Loucy (cell line): ENCODE measurements at regions not wholly inside any gene's neighbourhood (a gene's known extent, or its start where the extent isn't known, plus 50 kb on each side); places are given as distances from the start of the nearest gene placed in this dataset.

Experiments
- H2AFZ ChIP-seq: fragments of 200-600 bp; sonication (generic); 2 replicates; pipeline ENCODE4 v1.6.0; 2016; ENCODE audit warnings: antibody characterized with exemption, mild to moderate bottlenecking, low read length, moderate library complexity
- H3F3A ChIP-seq: fragments of 200-600 bp; 2 replicates; pipeline ENCODE4 v1.6.0; 2016; ENCODE audit warnings: antibody characterized with exemption, low read depth, mild to moderate bottlenecking
- H3K27me3 ChIP-seq: fragments of 200-600 bp; sonication (generic); 2 replicates; pipeline ENCODE4 v1.6.1; 2014; ENCODE audit warnings: low read length, mild to moderate bottlenecking; ENCODE audit not compliant: insufficient read depth, poor library complexity, severe bottlenecking
- H3K36me3 ChIP-seq: fragments of 200-600 bp; sonication (generic); 2 replicates; pipeline ENCODE4 v1.6.1; 2016; ENCODE audit warnings: low read length; ENCODE audit not compliant: insufficient read depth
- H3K4me1 ChIP-seq: fragments of 200-600 bp; sonication (generic); 2 replicates; pipeline ENCODE4 v1.5.1; 2014; ENCODE audit warnings: low read length, mild to moderate bottlenecking; ENCODE audit not compliant: insufficient read depth, poor library complexity, severe bottlenecking
- H3K4me2 ChIP-seq: fragments of 200-600 bp; sonication (generic); 2 replicates; pipeline ENCODE4 v1.6.0; 2014; ENCODE audit warnings: antibody characterized with exemption, low read length, low read depth, mild to moderate bottlenecking; ENCODE audit not compliant: poor library complexity, severe bottlenecking
- H3K4me3 ChIP-seq: fragments of 200-600 bp; sonication (generic); 2 replicates; pipeline ENCODE4 v1.5.1; 2014; ENCODE audit warnings: low read length, mild to moderate bottlenecking, mixed read lengths; ENCODE audit not compliant: poor library complexity, severe bottlenecking
- H3K79me2 ChIP-seq: fragments of 200-600 bp; sonication (generic); 2 replicates; pipeline ENCODE4 v1.6.1; 2014; ENCODE audit warnings: low read length; ENCODE audit not compliant: insufficient read depth
- H3K9ac ChIP-seq: fragments of 200-600 bp; sonication (generic); 2 replicates; pipeline ENCODE4 v1.6.0; 2014; ENCODE audit warnings: mild to moderate bottlenecking, low read depth, low read length, moderate library complexity; ENCODE audit not compliant: poor library complexity, severe bottlenecking
- H3K9me2 ChIP-seq: fragments of 200-600 bp; sonication (generic); replicated peaks from 2 replicates; pipeline ENCODE4 v1.6.1; 2016; ENCODE audit warnings: low read depth, low read length, mixed read lengths
- H3K9me3 ChIP-seq: fragments of 200-600 bp; sonication (generic); 2 replicates; pipeline ENCODE4 v1.6.1; 2014; ENCODE audit warnings: mild to moderate bottlenecking, antibody characterized with exemption, low read length, low read depth; ENCODE audit not compliant: insufficient read depth
- H4K20me1 ChIP-seq: fragments of 200-600 bp; sonication (generic); 2 replicates; pipeline ENCODE4 v1.6.0; 2014; ENCODE audit warnings: antibody characterized with exemption, low read length, mild to moderate bottlenecking; ENCODE audit not compliant: insufficient read depth, poor library complexity, severe bottlenecking
- CTCF ChIP-seq: fragments of 200-600 bp; sonication (generic); conservative IDR thresholded peaks from 2 replicates; pipeline ENCODE4 v1.5.1; 2014; ENCODE audit warnings: mild to moderate bottlenecking, antibody characterized with exemption, low read length
- EZH2phosphoT487 ChIP-seq: fragments of 200-600 bp; IDR thresholded peaks from 2 replicates; pipeline ENCODE4 v1.6.1; 2018; ENCODE audit warnings: antibody characterized with exemption, mild to moderate bottlenecking, moderate library complexity, borderline replicate concordance

GRCh38 chr11:82474876-82475275 is 258.8 kb downstream of the FAM181B start:
- Histone ChIP-seq H3K9me2 (no peaks in the 10 kb centered on the region), H3K9me3 (no peaks in the 10 kb centered on the region; the same call in 1 of the 2 replicates), H3K79me2 (no peaks in the 10 kb centered on the region), H3K4me3 (no peak overlapping the region), H2AFZ (no peak overlapping the region), H3K4me2 (no peak overlapping the region), H3K9ac (no peak overlapping the region), H3K4me1 (no peaks in the 10 kb centered on the region), H4K20me1 (no peaks in the 10 kb centered on the region), H3F3A (no peaks in the 10 kb centered on the region), H3K36me3 (no peaks in the 10 kb centered on the region), H3K27me3 (no peaks in the 10 kb centered on the region)
- no peak for TF ChIP-seq EZH2phosphoT487
- TF ChIP-seq CTCF = no peak

- TF ChIP-seq CTCF = no peak
- no peak for TF ChIP-seq EZH2phosphoT487
- H3F3A ChIP-seq = no peaks in the 10 kb centered on the region
- no peak overlapping the region for H3K4me3 ChIP-seq
- H3K79me2 ChIP-seq = no peaks in the 10 kb centered on the region
- no peaks in the 10 kb centered on the region for H3K4me1 ChIP-seq
- H3K9me2 ChIP-seq = no peaks in the 10 kb centered on the region
- H3K9ac ChIP-seq = no peak overlapping the region
- H2AFZ ChIP-seq = no peak overlapping the region
- H3K27me3 ChIP-seq = no peaks in the 10 kb centered on the region
- no peak overlapping the region for H3K4me2 ChIP-seq
- H4K20me1 ChIP-seq = no peaks in the 10 kb centered on the region
- H3K9me3 ChIP-seq = no peaks in the 10 kb centered on the region
- H3K36me3 ChIP-seq = no peaks in the 10 kb centered on the region
Measured at GRCh38 chr11:82465481-82465880, 268.2 kb downstream of the FAM181B start.

GRCh38 chr11:82462608-82463242 is 270.9 kb downstream of the FAM181B start:
- Histone ChIP-seq H3K27me3 (no peaks in the 10 kb centered on the region), H4K20me1 (no peaks in the 10 kb centered on the region), H3K36me3 (no peaks in the 10 kb centered on the region), H3K79me2 (no peaks in the 10 kb centered on the region), H2AFZ (no peak overlapping the region), H3K4me2 (no peak overlapping the region), H3K4me3 (no peak overlapping the region), H3K9me3 (no peaks in the 10 kb centered on the region), H3F3A (no peaks in the 10 kb centered on the region), H3K9me2 (no peaks in the 10 kb centered on the region), H3K4me1 (no peaks in the 10 kb centered on the region), H3K9ac (no peak overlapping the region)
- no peak for TF ChIP-seq EZH2phosphoT487
- no peak for TF ChIP-seq CTCF
